GM12864 (cell line): ENCODE measurements at regions not wholly inside any gene's neighbourhood (a gene's known extent, or its start where the extent isn't known, plus 50 kb on each side); places are given as distances from the start of the nearest gene placed in this dataset.
"Not testable (repeated sequence)": the region's sequence is repeated elsewhere in the genome, so short reads cannot be mapped to it uniquely, and the experiment has no call there.

ENCODE experiments used
- DNase-seq: peaks from one replicate; pipeline ENCODE4 v3.0.0-alpha.2; 2011; ENCODE audit warnings: low read depth
- H3K4me3 ChIP-seq: 2 replicates; pipeline ENCODE4 v1.5.1; 2011; ENCODE audit warnings: mild to moderate bottlenecking, low read depth, low read length, control low read depth
- TF ChIP-seq, protein P1 (sequence below): IDR thresholded peaks from 2 replicates; pipeline ENCODE4 v1.5.1; 2011; ENCODE audit warnings: low read depth, mild to moderate bottlenecking, moderate library complexity, low read length, control low read depth, inconsistent platforms; ENCODE audit errors: missing control alignments

DNA sequence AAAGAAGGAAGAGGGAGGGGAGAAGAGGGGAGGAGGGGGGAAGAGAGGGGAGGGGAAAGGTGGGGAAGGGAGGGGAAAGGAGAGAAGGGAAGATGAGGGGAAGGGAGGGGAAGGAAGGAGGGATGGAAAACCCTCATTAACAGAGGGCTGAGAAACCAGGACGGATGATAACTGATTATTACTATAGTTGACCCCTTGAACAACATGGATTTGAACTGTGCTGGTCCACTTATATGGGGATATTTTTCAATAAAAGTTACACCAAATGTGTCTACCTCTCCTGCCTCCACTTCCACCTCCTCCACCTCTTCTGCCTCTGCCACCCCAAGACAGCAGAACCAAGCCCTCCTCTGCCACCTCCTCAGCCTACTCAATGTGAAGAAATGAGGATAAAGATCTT is 184.1 kb upstream of the ARID1B start:
- no peak overlapping the region for H3K4me3 ChIP-seq
- DNase-seq: no peak
- TF ChIP-seq, protein P1, sequence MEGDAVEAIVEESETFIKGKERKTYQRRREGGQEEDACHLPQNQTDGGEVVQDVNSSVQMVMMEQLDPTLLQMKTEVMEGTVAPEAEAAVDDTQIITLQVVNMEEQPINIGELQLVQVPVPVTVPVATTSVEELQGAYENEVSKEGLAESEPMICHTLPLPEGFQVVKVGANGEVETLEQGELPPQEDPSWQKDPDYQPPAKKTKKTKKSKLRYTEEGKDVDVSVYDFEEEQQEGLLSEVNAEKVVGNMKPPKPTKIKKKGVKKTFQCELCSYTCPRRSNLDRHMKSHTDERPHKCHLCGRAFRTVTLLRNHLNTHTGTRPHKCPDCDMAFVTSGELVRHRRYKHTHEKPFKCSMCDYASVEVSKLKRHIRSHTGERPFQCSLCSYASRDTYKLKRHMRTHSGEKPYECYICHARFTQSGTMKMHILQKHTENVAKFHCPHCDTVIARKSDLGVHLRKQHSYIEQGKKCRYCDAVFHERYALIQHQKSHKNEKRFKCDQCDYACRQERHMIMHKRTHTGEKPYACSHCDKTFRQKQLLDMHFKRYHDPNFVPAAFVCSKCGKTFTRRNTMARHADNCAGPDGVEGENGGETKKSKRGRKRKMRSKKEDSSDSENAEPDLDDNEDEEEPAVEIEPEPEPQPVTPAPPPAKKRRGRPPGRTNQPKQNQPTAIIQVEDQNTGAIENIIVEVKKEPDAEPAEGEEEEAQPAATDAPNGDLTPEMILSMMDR: no peak

DNA sequence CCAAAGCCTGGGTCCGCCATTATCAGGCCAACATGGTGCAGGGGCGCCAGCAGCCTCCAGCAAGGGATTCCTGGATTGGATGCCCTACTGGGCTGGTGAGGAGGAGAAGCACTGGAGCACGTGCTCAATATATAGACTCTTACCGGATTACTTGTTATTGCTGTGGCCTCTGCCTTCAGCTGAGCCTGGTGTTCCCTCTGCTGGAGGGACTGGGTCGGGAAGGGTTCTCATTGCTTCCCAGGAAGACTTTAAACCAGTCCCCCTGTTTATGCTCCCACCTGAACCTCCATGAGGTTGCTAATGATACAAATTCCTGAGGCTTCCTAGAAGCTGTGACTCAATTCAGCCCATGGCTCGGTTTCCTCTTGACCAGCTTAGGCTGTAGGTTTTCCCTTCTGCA is 186.7 kb upstream of the ARID1B start:
- DNase-seq: no peak
- no peak overlapping the region for H3K4me3 ChIP-seq
- TF ChIP-seq, protein P1: no peak

DNA sequence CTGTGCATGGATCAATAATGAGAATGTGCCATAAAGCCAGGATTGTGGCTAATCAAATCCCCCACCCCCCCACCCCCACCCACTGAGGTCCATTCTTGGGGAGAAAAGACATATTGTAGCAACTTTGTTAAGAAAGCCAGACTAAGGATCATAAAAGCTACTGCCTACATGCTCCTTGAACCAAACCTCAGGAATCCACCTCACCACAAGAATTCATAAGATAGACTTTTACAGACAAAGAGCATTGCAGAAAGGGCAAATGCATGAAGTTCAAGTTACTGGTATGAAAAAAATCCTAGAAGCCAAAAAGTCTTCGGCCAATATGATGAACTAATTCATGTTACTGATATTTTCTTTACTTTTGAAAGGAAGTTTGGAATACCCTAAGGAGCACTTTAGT is 187.9 kb upstream of the ARID1B start:
- TF ChIP-seq, protein P1: no peak
- no peak for DNase-seq
- no peak overlapping the region for H3K4me3 ChIP-seq

DNA sequence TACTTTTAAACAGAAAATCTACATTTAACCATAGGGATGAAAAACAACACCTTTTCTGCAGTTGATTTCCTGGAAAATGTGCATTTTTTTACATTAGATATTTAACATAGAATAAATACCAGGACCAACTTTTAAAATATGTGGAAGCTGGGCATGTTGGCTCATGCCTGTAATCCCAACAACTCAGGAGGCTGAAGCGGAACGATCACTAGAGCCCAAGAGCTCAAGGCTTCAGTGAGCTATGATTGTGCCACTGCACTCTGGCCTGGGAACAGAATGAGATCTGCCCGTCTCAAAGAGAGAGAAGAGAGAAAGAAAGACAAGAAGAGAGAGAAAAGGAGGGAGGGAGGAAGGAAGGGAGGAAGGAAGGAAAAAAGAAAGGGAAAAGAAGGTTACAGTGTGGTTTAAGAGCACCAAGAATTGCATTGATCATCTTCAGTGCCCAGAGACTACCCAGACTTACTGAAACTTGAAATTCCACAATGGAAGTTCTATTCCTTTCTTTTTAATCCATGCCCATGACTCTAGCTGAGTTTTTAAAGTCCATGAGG is 189.4 kb upstream of the ARID1B start:
- TF ChIP-seq, protein P1: no peak
- DNase-seq: no peak
- no peak overlapping the region for H3K4me3 ChIP-seq

DNA sequence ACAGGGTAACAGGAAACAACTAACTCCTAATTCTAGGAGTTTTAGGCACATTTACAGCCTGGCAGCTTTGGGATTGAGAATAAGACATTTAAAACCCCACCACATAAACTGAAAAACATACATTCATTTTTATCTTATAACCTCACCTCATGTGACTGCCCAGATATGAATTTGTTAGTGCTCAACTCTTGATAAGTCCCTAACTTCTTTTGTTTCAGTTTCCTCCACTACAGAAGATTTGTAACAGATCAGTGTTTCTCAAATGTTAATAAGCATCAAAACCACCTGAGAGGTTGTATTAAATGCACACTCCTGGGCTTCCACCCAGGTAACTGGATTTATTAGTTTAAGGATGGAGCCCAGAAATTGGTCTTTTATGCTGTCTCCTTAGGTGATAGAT is 190.1 kb upstream of the ARID1B start:
- TF ChIP-seq, protein P1: no peak
- no peak for DNase-seq

DNA sequence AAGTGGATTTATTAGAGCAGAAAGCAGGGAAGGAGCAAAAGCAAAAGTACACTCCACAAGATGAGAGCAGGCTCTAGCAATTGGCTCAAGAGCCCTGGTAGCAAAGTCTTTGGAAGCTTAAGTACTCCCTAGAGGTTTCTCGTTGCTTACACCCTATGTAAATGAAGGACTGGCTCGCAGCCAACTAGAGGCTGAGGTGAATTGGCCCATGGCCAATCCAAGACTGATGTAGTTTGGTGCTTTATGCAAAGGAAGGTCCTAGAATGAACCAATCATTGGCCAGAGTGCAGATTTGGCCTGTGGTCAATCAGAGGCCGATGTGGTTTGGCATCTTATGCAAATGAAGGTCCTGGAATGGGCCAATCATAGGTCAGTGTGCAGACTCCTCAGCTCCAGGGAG is 191.3 kb upstream of the ARID1B start:
- DNase-seq: no peak
- TF ChIP-seq, protein P1: no peak
- no peak overlapping the region for H3K4me3 ChIP-seq

More for the DNA sequence above, 190.1 kb upstream of the ARID1B start:
- H3K4me3 ChIP-seq: no peak overlapping the region

DNA sequence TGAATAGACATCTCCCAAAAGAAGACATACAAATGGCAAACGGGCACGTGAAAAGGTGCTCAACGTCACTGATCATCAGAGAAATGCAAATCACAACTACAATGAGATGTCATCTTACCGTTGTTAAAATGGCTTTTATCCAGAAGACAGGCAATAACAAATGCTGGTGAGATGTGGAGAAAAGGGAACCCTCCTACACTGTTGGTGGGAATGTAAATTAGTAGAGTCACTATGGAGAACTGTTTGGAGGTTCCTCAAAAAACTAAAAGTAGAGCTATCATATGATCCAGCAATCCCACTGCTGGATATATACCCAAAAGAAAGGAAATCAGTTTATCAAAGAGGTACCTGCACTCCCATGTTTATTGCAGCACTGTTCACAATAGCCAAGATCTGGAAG is 193.1 kb upstream of the ARID1B start:
- DNase-seq, H3K4me3 ChIP-seq: not testable (repeated sequence)
